ENCODE measurements at regions not wholly inside any gene's neighbourhood (a gene's known extent, or its start where the extent isn't known, plus 50 kb on each side); places are given as distances from the start of the nearest gene placed in this dataset.

DNA sequence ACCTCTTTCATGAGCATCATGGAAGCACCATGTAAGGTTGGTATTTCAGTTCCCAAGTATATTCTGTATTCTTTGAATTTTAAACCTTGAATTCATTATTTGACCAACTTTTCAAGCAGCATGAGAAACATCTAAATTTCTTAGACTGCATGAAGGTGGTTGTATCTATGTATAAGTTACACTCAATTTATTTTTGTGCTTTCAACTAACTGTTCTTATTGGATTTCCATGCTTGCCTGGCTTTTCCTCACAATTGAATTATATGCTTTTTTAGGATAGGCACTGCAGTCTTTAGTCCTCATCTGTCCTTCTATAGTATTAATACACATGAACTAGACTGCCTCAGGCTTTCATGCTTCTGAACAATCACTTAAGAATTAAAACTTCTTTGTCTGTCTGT, 134.0 kb downstream of the CEP120 start:
- TF ChIP-seq, protein P1, sequence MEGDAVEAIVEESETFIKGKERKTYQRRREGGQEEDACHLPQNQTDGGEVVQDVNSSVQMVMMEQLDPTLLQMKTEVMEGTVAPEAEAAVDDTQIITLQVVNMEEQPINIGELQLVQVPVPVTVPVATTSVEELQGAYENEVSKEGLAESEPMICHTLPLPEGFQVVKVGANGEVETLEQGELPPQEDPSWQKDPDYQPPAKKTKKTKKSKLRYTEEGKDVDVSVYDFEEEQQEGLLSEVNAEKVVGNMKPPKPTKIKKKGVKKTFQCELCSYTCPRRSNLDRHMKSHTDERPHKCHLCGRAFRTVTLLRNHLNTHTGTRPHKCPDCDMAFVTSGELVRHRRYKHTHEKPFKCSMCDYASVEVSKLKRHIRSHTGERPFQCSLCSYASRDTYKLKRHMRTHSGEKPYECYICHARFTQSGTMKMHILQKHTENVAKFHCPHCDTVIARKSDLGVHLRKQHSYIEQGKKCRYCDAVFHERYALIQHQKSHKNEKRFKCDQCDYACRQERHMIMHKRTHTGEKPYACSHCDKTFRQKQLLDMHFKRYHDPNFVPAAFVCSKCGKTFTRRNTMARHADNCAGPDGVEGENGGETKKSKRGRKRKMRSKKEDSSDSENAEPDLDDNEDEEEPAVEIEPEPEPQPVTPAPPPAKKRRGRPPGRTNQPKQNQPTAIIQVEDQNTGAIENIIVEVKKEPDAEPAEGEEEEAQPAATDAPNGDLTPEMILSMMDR (IDR thresholded peaks at IDR 0.05) = no peak
- TF ChIP-seq EZH2 (IDR thresholded peaks at IDR 0.05) = no peak

Data from neural progenitor cell (in vitro differentiated cells).